HS-5 (cell line): ENCODE measurements at regions not wholly inside any gene's neighbourhood (a gene's known extent, or its start where the extent isn't known, plus 50 kb on each side); places are given as distances from the start of the nearest gene placed in this dataset.

Experiments
- DNase-seq: peaks from one replicate; pipeline ENCODE4 v3.0.0-alpha.2; 2012; ENCODE audit warnings: low read depth

- DNase-seq = no peak
Measured at GRCh38 chr20:56925082-56925830, 296.1 kb downstream of the TFAP2C start.

- no peak for DNase-seq
Measured at GRCh38 chr20:56925831-56926170, 296.7 kb downstream of the TFAP2C start.

- DNase-seq = no peak
Measured at GRCh38 chr20:56926501-56926900, 297.4 kb downstream of the TFAP2C start.

- no peak for DNase-seq
Measured at GRCh38 chr20:56927127-56927526, 298.0 kb downstream of the TFAP2C start.

- no peak for DNase-seq
Measured at GRCh38 chr20:56928007-56928406, 298.9 kb downstream of the TFAP2C start.

GRCh38 chr20:56929606-56930005 is 300.5 kb downstream of the TFAP2C start:
- DNase-seq = no peak

GRCh38 chr20:56930876-56931275 is 301.8 kb downstream of the TFAP2C start:
- no peak for DNase-seq

- no peak for DNase-seq
Measured at GRCh38 chr20:56932575-56933330, 303.6 kb downstream of the TFAP2C start.

- DNase-seq = no peak
Measured at GRCh38 chr20:56933331-56933698, 304.2 kb downstream of the TFAP2C start.

GRCh38 chr20:56934888-56935287 is 305.8 kb downstream of the TFAP2C start:
- no peak for DNase-seq

GRCh38 chr20:56940466-56940865 is 311.4 kb downstream of the TFAP2C start:
- no peak for DNase-seq

- no peak for DNase-seq
Measured at GRCh38 chr20:56941101-56941686, 312.1 kb downstream of the TFAP2C start.

GRCh38 chr20:56943946-56944945 is 315.1 kb downstream of the TFAP2C start:
- DNase-seq = no peak

- DNase-seq = no peak
Measured at GRCh38 chr20:56945057-56945456, 316.0 kb downstream of the TFAP2C start.

- no peak for DNase-seq
Measured at GRCh38 chr20:56945901-56946300, 316.8 kb downstream of the TFAP2C start.

GRCh38 chr20:56949318-56949717 is 317.1 kb downstream of the BMP7 start:
- no peak for DNase-seq

- no peak for DNase-seq
Measured at GRCh38 chr20:56952258-56953047, 314.0 kb downstream of the BMP7 start.

- no peak for DNase-seq
Measured at GRCh38 chr20:56953048-56953586, 313.3 kb downstream of the BMP7 start.

GRCh38 chr20:56954797-56955196 is 311.6 kb downstream of the BMP7 start:
- DNase-seq = no peak

GRCh38 chr20:56955680-56956079 is 310.8 kb downstream of the BMP7 start:
- no peak for DNase-seq

GRCh38 chr20:56956534-56956933 is 309.9 kb downstream of the BMP7 start:
- no peak for DNase-seq
